Coronary artery (tissue), 2 donors: ENCODE measurements at regions not wholly inside any gene's neighbourhood (a gene's known extent, or its start where the extent isn't known, plus 50 kb on each side); places are given as distances from the start of the nearest gene placed in this dataset.
"Not testable (repeated sequence)": the region's sequence is repeated elsewhere in the genome, so short reads cannot be mapped to it uniquely, and the experiment has no call there.

ENCODE experiments used
- DNase-seq: peaks from one replicate; pipeline ENCODE4 v3.0.0-alpha.2; 2017; ENCODE audit warnings: low spot score
- H3K27ac ChIP-seq, 2 donors: fragments of 200-600 bp; sonication (generic); one replicate each; pipeline ENCODE4 v1.5.1; 2016 to 2019
- H3K4me3 ChIP-seq: fragments of 200-600 bp; sonication (generic); 2 replicates; pipeline ENCODE4 v1.5.1; 2016; ENCODE audit warnings: mild to moderate bottlenecking, moderate library complexity
- CTCF ChIP-seq: fragments of 200-600 bp; sonication (generic); IDR thresholded peaks from one replicate; pipeline ENCODE4 v1.5.1; 2019; ENCODE audit warnings: antibody characterized with exemption

- no peak for TF ChIP-seq CTCF
- H3K4me3 ChIP-seq, result no peak overlapping the region
- no peak for DNase-seq
- H3K27ac ChIP-seq, result no peak overlapping the region
Observed at GRCh38 chr4:171342646-171343045, 470.6 kb upstream of the GALNTL6 start.

GRCh38 chr4:171340258-171340657, 472.9 kb upstream of the GALNTL6 start:
- no peak overlapping the region for H3K4me3 ChIP-seq
- H3K27ac ChIP-seq, result no peak overlapping the region
- TF ChIP-seq CTCF, result no peak
- DNase-seq, result no peak

GRCh38 chr4:171334549-171334948, 478.7 kb upstream of the GALNTL6 start:
- no peak overlapping the region for H3K27ac ChIP-seq
- TF ChIP-seq CTCF, result no peak
- H3K4me3 ChIP-seq, result no peak overlapping the region
- DNase-seq, result no peak

GRCh38 chr4:171308661-171309060, 504.5 kb upstream of the GALNTL6 start:
- no peak for TF ChIP-seq CTCF
- Histone ChIP-seq H3K4me3 (no peak overlapping the region), H3K27ac (no peak overlapping the region)
- DNase-seq, result no peak

GRCh38 chr4:171298048-171298718, 515.0 kb upstream of the GALNTL6 start:
- not testable (repeated sequence) for H3K27ac ChIP-seq, DNase-seq, H3K4me3 ChIP-seq

- Histone ChIP-seq H3K4me3 (no peak overlapping the region), H3K27ac (no peak overlapping the region)
- no peak for TF ChIP-seq CTCF
- DNase-seq, result no peak
Observed at GRCh38 chr4:171288816-171289432, 524.3 kb upstream of the GALNTL6 start.

- TF ChIP-seq CTCF, result no peak
- Histone ChIP-seq H3K4me3 (no peak overlapping the region), H3K27ac (no peak overlapping the region)
- DNase-seq, result no peak
Observed at GRCh38 chr4:171281359-171281758, 531.8 kb upstream of the GALNTL6 start.
